GM19025 (cell line): ENCODE measurements at regions not wholly inside any gene's neighbourhood (a gene's known extent, or its start where the extent isn't known, plus 50 kb on each side); places are given as distances from the start of the nearest gene placed in this dataset.
"Not testable (repeated sequence)": the region's sequence is repeated elsewhere in the genome, so short reads cannot be mapped to it uniquely, and the experiment has no call there.

Source experiments
- ATAC-seq: cut with Tn5 transposase; IDR thresholded peaks from one replicate; pipeline ENCODE4 v1.9.1; 2021; ENCODE audit warnings: mild to moderate bottlenecking, low read depth, moderate library complexity; ENCODE audit not compliant: unreplicated experiment

- ATAC-seq: no peak
Observed at GRCh38 chr4:72945719-72946336, 123.7 kb downstream of the COX18 start.

- ATAC-seq: no peak
Observed at GRCh38 chr4:72942565-72942964, 127.0 kb downstream of the COX18 start.

- ATAC-seq: no peak
Observed at GRCh38 chr4:72938516-72938915, 131.0 kb downstream of the COX18 start.

- no peak for ATAC-seq
Observed at GRCh38 chr4:72935462-72935861, 134.1 kb downstream of the COX18 start.

- no peak for ATAC-seq
Observed at GRCh38 chr4:72933029-72933428, 136.5 kb downstream of the COX18 start.

GRCh38 chr4:72931346-72931745 lies 138.2 kb downstream of the COX18 start:
- ATAC-seq: no peak

- ATAC-seq: not testable (repeated sequence)
Observed at GRCh38 chr4:72929596-72930274, 139.8 kb downstream of the COX18 start.

- no peak for ATAC-seq
Observed at GRCh38 chr4:72924814-72925213, 144.7 kb downstream of the COX18 start.

GRCh38 chr4:72919937-72920336 lies 149.6 kb downstream of the COX18 start:
- ATAC-seq: no peak

GRCh38 chr4:72919464-72919863 lies 150.1 kb downstream of the COX18 start:
- no peak for ATAC-seq

GRCh38 chr4:72918362-72918761 lies 151.2 kb downstream of the COX18 start:
- no peak for ATAC-seq

- ATAC-seq: no peak
Observed at GRCh38 chr4:72911316-72911715, 158.2 kb downstream of the COX18 start.

GRCh38 chr4:72909461-72909860 lies 160.1 kb downstream of the COX18 start:
- no peak for ATAC-seq

- ATAC-seq: no peak
Observed at GRCh38 chr4:72902354-72902753, 167.2 kb downstream of the COX18 start.

- no peak for ATAC-seq
Observed at GRCh38 chr4:72901553-72901952, 168.0 kb downstream of the COX18 start.

- ATAC-seq: no peak
Observed at GRCh38 chr4:72900952-72901351, 168.6 kb downstream of the COX18 start.

GRCh38 chr4:72899621-72900020 lies 169.9 kb downstream of the COX18 start:
- no peak for ATAC-seq

- ATAC-seq: no peak
Observed at GRCh38 chr4:72899214-72899613, 170.3 kb downstream of the COX18 start.

- ATAC-seq: no peak
Observed at GRCh38 chr4:72896515-72896914, 173.0 kb downstream of the COX18 start.

- ATAC-seq: no peak
Observed at GRCh38 chr4:72895408-72895807, 174.1 kb downstream of the COX18 start.

GRCh38 chr4:72893354-72894066 lies 176.0 kb downstream of the COX18 start:
- no peak for ATAC-seq

GRCh38 chr4:72888331-72888730 lies 181.2 kb downstream of the COX18 start:
- ATAC-seq: no peak
